SK-N-SH treated with all-trans-retinoic acid at 6 μM for 48 hours (cell line): ENCODE measurements at regions not wholly inside any gene's neighbourhood (a gene's known extent, or its start where the extent isn't known, plus 50 kb on each side); places are given as distances from the start of the nearest gene placed in this dataset.
"Not testable (repeated sequence)": the region's sequence is repeated elsewhere in the genome, so short reads cannot be mapped to it uniquely, and the experiment has no call there.

ENCODE experiments used
- ATAC-seq: fragments of 200-7000 bp; cut with Tn5 transposase; 3 replicates; pipeline ENCODE4 v1.9.1; 2020; ENCODE audit warnings: mild to moderate bottlenecking, moderate library complexity
- ARNTL ChIP-seq: fragments of 450-650 bp; formaldehyde crosslinking; IDR thresholded peaks from 2 replicates; pipeline ENCODE4 v1.5.0; 2020; ENCODE audit warnings: low read depth, mild to moderate bottlenecking, moderate library complexity, borderline replicate concordance
- BACH2 ChIP-seq: fragments of 250-450 bp; sonication (Bioruptor Pico); IDR thresholded peaks from 2 replicates; pipeline ENCODE4 v1.9.0; 2021; ENCODE audit warnings: mild to moderate bottlenecking, borderline replicate concordance
- CSDC2 ChIP-seq: fragments of 250-450 bp; sonication (Bioruptor Pico); IDR thresholded peaks from 2 replicates; pipeline ENCODE4 v1.5.0; 2020; ENCODE audit warnings: mild to moderate bottlenecking, moderate library complexity
- CSRNP3 ChIP-seq: fragments of 250-450 bp; sonication (Bioruptor Pico); IDR thresholded peaks from 2 replicates; pipeline ENCODE4 v1.5.1; 2021; ENCODE audit warnings: mild to moderate bottlenecking, moderate library complexity
- GLIS3 ChIP-seq: fragments of 250-450 bp; sonication (Bioruptor Pico); IDR thresholded peaks from 2 replicates; pipeline ENCODE4 v1.5.0; 2020; ENCODE audit warnings: mild to moderate bottlenecking, moderate library complexity
- ISL1 ChIP-seq: fragments of 250-450 bp; sonication (Bioruptor Pico); IDR thresholded peaks from 2 replicates; pipeline ENCODE4 v2.1.2; 2022; ENCODE audit warnings: mild to moderate bottlenecking, moderate library complexity
- OSR1 ChIP-seq: fragments of 250-450 bp; sonication (Bioruptor Pico); IDR thresholded peaks from 2 replicates; pipeline ENCODE4 v1.8.0; 2022; ENCODE audit warnings: moderate library complexity, mild to moderate bottlenecking, inconsistent platforms
- RARB ChIP-seq: fragments of 250-450 bp; sonication (Bioruptor Pico); IDR thresholded peaks from 2 replicates; pipeline ENCODE4 v1.8.0; 2021; ENCODE audit warnings: mild to moderate bottlenecking, moderate library complexity
- SNAI2 ChIP-seq: fragments of 250-450 bp; sonication (Bioruptor Pico); IDR thresholded peaks from 2 replicates; pipeline ENCODE4 v1.5.0; 2020; ENCODE audit warnings: mild to moderate bottlenecking, moderate library complexity
- TCF4 ChIP-seq: fragments of 250-450 bp; sonication (Bioruptor Pico); IDR thresholded peaks from 2 replicates; pipeline ENCODE4 v1.8.0; 2021; ENCODE audit warnings: mild to moderate bottlenecking, moderate library complexity, borderline replicate concordance
- TOX ChIP-seq: fragments of 250-450 bp; sonication (Bioruptor Pico); IDR thresholded peaks from 2 replicates; pipeline ENCODE4 v1.8.0; 2021; ENCODE audit warnings: mild to moderate bottlenecking, moderate library complexity, borderline replicate concordance
- ZC3H10 ChIP-seq: fragments of 250-450 bp; sonication (Bioruptor Pico); IDR thresholded peaks from 2 replicates; pipeline ENCODE4 v1.5.1; 2021; ENCODE audit warnings: mild to moderate bottlenecking, moderate library complexity
- ZFP3 ChIP-seq: fragments of 250-450 bp; sonication (Bioruptor Pico); IDR thresholded peaks from 2 replicates; pipeline ENCODE4 v1.5.0; 2020; ENCODE audit warnings: mild to moderate bottlenecking, moderate library complexity
- ZFP30 ChIP-seq: fragments of 450-650 bp; formaldehyde crosslinking; IDR thresholded peaks from 2 replicates; pipeline ENCODE4 v1.5.0; 2022; ENCODE audit warnings: mild to moderate bottlenecking, moderate library complexity
- ZNF565 ChIP-seq: fragments of 450-650 bp; formaldehyde crosslinking; conservative IDR thresholded peaks from 2 replicates; pipeline ENCODE4 v1.5.0; 2020; ENCODE audit warnings: low read depth, mild to moderate bottlenecking, moderate library complexity
- ZNF70 ChIP-seq: fragments of 450-650 bp; formaldehyde crosslinking; IDR thresholded peaks from 2 replicates; pipeline ENCODE4 v1.5.0; 2020; ENCODE audit warnings: mild to moderate bottlenecking, moderate library complexity
- ZNF8 ChIP-seq: fragments of 450-650 bp; formaldehyde crosslinking; IDR thresholded peaks from 2 replicates; pipeline ENCODE4 v1.5.0; 2020; ENCODE audit warnings: mild to moderate bottlenecking, moderate library complexity
- TF ChIP-seq, protein P1 (sequence below): fragments of 250-450 bp; sonication (Bioruptor Pico); IDR thresholded peaks from 2 replicates; pipeline ENCODE4 v1.8.0; 2021; ENCODE audit warnings: low read depth, mild to moderate bottlenecking, moderate library complexity, borderline replicate concordance
- TF ChIP-seq, protein P2 (sequence below): fragments of 250-450 bp; sonication (Bioruptor Pico); IDR thresholded peaks from 2 replicates; pipeline ENCODE4 v1.8.0; 2020; ENCODE audit warnings: mild to moderate bottlenecking, moderate library complexity, borderline replicate concordance

DNA sequence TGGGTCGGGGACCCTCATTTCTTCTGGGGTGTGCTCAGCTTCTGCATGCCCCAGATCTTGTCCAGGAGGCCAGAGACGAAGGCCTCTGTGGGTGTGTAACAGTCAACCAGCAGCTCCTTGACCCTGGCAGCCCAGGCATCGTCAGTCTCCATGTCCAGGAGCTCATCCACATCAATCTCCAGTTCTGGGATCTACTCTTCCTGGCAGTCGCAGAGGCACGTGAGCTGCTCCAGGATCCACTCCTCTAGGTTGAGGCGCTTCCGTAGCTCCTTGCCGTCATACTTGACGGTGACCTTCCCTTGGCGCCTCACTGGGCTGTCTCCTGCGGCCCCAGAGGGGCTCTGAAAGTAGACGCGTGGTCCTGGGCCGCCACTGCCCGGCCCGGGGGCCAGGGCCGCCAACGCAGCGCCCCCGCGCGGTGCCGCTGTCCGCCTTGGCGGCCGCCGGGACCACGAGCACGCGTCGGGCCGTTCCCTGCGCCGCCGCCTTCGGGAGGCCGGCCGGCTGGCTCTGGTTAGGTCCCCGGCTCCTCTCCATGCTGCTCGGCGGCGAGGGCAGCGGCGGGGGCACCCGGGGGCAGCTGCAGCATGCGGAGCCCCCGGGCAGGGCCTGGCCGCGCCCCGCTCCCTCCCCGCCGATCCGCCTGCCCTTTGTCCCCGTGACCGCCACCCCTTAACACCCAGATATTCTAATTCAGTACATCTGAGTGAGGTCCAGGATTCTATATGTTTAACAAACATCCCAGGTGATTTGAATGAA lies 170.5 kb downstream of the SEPTIN7 start (continued):
- TF ChIP-seq, protein P1, sequence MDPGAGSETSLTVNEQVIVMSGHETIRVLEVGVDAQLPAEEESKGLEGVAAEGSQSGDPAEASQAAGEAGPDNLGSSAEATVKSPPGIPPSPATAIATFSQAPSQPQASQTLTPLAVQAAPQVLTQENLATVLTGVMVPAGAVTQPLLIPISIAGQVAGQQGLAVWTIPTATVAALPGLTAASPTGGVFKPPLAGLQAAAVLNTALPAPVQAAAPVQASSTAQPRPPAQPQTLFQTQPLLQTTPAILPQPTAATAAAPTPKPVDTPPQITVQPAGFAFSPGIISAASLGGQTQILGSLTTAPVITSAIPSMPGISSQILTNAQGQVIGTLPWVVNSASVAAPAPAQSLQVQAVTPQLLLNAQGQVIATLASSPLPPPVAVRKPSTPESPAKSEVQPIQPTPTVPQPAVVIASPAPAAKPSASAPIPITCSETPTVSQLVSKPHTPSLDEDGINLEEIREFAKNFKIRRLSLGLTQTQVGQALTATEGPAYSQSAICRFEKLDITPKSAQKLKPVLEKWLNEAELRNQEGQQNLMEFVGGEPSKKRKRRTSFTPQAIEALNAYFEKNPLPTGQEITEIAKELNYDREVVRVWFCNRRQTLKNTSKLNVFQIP (CRISPR knock-in tag): no peak
- TF ChIP-seq ZNF565 (CRISPR knock-in tag): no peak

GRCh38 chr7:35975851-35976454 lies 175.1 kb downstream of the SEPTIN7 start:
- peak; percentile 97 for ATAC-seq
- TF ChIP-seq ZNF70 (CRISPR knock-in tag) (no peak), ISL1 (CRISPR knock-in tag) (no peak), ZFP3 (CRISPR knock-in tag) (no peak), ARNTL (no peak), CSRNP3 (CRISPR knock-in tag) (no peak), RARB (CRISPR knock-in tag) (no peak), GLIS3 (no peak), CSDC2 (CRISPR knock-in tag) (no peak), BACH2 (CRISPR knock-in tag) (no peak), TOX (no peak)
- TF ChIP-seq, protein P1 (CRISPR knock-in tag): no peak

DNA sequence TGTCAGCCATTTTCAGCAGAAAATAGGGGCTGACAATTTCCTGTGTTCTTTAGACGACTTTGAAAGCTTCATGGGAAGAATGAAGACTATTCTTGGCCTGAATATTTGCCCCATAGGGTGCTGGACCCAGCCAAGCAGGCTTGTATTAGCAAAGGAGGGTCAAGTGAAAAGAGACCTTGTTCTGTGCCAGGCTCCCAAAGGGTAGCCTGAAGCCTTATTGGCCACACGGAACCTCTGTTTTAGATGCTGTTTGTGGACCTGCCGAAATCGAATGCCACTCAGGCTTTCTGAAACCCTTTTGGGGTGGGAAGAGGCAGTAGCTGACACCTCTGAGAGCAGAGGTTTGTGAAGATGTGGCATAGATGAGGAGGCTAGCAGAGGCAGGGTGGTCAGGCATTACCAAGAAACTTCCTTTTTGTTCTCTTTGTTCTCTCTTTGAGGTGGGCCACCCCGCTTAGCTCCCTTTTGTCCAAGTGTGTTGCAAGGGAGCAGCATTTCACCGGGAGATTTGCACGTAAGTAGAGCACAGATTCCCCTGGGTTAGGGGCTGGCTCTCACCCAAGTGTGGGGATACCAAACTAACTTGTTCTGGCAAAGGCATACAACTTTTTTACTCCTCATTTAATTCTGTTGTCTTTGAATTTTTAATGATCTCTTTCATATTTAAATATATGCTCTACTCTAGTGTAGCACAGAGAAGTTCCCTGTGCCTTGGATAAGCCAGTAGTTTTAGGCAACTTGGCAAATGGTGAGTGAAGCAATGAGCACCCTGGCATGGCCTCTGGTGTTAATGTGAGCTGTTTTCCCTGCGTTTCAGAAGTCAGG lies 174.0 kb upstream of the EEPD1 start:
- ATAC-seq: not testable (repeated sequence)

DNA sequence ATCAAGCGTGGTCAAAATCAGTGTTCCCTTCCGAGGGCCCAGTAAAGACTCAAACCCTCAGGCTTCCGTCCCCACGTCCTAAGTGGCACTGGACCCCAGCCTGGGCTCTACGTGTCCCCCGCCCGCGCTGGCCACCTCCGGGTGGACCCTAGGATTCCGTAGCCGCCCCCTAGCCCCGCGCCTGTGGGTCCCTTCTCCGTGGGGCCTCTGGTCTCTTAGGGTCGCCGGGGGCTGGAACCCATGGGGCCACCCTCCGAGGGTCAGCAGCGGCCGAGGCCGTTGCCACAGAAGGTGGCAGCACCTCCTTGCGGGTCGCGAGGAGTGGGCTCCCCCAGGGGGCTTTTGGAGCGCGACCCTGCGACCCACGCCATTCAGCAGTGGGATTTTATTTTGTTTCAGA lies 170.5 kb upstream of the EEPD1 start:
- no peak for TF ChIP-seq ZFP3 (CRISPR knock-in tag)
- TF ChIP-seq RARB (CRISPR knock-in tag): no peak
- TF ChIP-seq, protein P2, sequence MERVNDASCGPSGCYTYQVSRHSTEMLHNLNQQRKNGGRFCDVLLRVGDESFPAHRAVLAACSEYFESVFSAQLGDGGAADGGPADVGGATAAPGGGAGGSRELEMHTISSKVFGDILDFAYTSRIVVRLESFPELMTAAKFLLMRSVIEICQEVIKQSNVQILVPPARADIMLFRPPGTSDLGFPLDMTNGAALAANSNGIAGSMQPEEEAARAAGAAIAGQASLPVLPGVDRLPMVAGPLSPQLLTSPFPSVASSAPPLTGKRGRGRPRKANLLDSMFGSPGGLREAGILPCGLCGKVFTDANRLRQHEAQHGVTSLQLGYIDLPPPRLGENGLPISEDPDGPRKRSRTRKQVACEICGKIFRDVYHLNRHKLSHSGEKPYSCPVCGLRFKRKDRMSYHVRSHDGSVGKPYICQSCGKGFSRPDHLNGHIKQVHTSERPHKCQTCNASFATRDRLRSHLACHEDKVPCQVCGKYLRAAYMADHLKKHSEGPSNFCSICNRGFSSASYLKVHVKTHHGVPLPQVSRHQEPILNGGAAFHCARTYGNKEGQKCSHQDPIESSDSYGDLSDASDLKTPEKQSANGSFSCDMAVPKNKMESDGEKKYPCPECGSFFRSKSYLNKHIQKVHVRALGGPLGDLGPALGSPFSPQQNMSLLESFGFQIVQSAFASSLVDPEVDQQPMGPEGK (CRISPR knock-in tag): no peak
- TF ChIP-seq ZC3H10: no peak
- no peak for TF ChIP-seq ZNF8 (CRISPR knock-in tag)
- no peak for TF ChIP-seq ARNTL
- TF ChIP-seq ZNF70 (CRISPR knock-in tag): no peak
- no peak for TF ChIP-seq TOX
- no peak for TF ChIP-seq ZNF565 (CRISPR knock-in tag)
- no peak for TF ChIP-seq SNAI2 (CRISPR knock-in tag)
- no peak for TF ChIP-seq GLIS3
- TF ChIP-seq, protein P1 (CRISPR knock-in tag): no peak
- no peak for TF ChIP-seq ZFP30
- no peak for TF ChIP-seq OSR1
- TF ChIP-seq TCF4 (CRISPR knock-in tag): no peak
- no peak for ATAC-seq
